Stimulated activated naive B cell treated with anti-CD40 and anti-IgM and Interleukin-4, amounts not matched to agents 10 μg/mL and 1 μg/mL and 100 μg/mL, for 72 hours (primary cell): ENCODE measurements at regions not wholly inside any gene's neighbourhood (a gene's known extent, or its start where the extent isn't known, plus 50 kb on each side); places are given as distances from the start of the nearest gene placed in this dataset.

Experiments
- ATAC-seq, 2 donors: fragments of 150-1000 bp; cut with Tn5 transposase; replicated peaks; 2 replicates each; pipeline ENCODE4 v1.10.0; 2021; ENCODE audit warnings: moderate library complexity in 1 of 2
- DNase-seq: peaks from one replicate; pipeline ENCODE4 v3.0.0; 2021
- H3K27ac Mint-ChIP-seq: one replicate; pipeline ENCODE4 v1.8.0; 2022; ENCODE audit warnings: mild to moderate bottlenecking, mixed read lengths
- H3K27me3 Mint-ChIP-seq, 2 donors: one replicate each; pipeline ENCODE4 v1.8.0; 2022; ENCODE audit warnings: mixed read lengths in 2 of 2
- H3K36me3 Mint-ChIP-seq, 2 donors: one replicate each; pipeline ENCODE4 v1.8.0; 2022; ENCODE audit warnings: mixed read lengths in 2 of 2, mild to moderate bottlenecking in 1 of 2
- H3K4me1 Mint-ChIP-seq, 2 donors: one replicate each; pipeline ENCODE4 v1.8.0; 2022; ENCODE audit warnings: mixed read lengths in 2 of 2, mild to moderate bottlenecking in 1 of 2
- H3K4me3 Mint-ChIP-seq, 2 donors: one replicate each; pipeline ENCODE4 v1.8.0; 2022; ENCODE audit warnings: mild to moderate bottlenecking in 2 of 2, mixed read lengths in 2 of 2, moderate library complexity in 1 of 2
- H3K9me3 Mint-ChIP-seq, 2 donors: one replicate each; pipeline ENCODE4 v1.8.0; 2022; ENCODE audit warnings: mixed read lengths in 2 of 2, mild to moderate bottlenecking in 1 of 2

DNA sequence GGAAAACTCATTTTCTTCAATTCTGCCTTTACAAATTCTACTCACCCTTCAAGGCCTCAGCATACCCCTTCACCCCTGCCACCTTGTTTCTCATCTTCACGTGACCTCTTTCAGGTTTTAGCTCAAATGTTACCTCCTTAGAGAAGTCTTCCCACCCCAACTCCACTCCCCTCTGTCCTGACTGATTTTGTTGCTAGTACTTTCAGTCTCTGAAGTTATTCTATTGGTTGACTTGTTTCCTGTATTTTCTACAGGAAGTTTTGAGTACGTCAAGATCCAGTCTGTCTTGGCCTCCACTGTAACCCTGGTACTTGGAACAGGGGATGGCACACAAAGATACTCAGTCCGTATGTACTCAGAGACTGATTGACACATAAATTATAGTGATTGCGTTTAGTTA, 296.1 kb downstream of the DHX35 start:
- Mint-ChIP-seq H3K4me3 (no peak overlapping the region), H3K9me3 (no peaks in the 10 kb centered on the region), H3K27ac (no peak overlapping the region), H3K4me1 (no peaks in the 10 kb centered on the region), H3K36me3 (no peaks in the 10 kb centered on the region), H3K27me3 (peaks cover 8 to 14% of the 10 kb centered on the region in 2 donors)
- no peak for DNase-seq
- no peak for ATAC-seq

DNA sequence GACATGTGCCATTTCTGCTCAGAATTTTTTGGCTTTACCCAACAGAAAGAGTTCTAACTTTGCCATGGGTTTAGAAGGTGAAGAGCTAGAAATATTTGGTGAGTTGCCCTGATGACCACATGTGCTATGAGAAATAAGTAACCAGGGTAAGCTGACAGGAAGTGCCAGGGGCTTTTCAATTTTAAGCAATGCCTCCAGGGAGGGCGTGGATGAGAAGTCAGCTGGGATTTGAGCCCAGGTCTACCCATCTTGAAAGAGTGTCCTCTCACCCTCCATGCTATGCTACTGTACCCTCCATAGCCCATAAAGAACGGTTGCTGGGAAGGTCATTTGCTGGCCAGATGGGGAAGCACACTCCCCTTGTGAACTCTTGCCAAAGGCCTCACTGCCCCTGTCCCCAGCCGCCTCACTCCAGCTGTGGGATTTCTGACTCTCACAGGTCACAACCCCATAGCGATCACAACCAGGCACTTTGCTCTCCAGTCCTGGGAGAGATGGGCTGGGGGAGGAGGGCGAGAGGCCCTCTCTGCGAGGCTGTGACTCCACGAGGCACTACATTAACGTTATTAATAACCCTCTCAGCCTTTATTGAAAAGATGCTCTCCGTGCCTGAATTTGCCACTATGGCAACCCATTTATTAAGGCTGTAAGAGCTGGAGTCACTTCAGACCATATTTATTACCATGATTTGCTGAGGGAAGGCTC, 291.1 kb downstream of the DHX35 start:
- Mint-ChIP-seq H3K4me1 (no peaks in the 10 kb centered on the region), H3K4me3 (no peak overlapping the region), H3K27ac (no peak overlapping the region), H3K27me3 (no peaks in the 10 kb centered on the region), H3K9me3 (no peaks in the 10 kb centered on the region), H3K36me3 (no peaks in the 10 kb centered on the region)
- DNase-seq (no peak), ATAC-seq (no peak)

DNA sequence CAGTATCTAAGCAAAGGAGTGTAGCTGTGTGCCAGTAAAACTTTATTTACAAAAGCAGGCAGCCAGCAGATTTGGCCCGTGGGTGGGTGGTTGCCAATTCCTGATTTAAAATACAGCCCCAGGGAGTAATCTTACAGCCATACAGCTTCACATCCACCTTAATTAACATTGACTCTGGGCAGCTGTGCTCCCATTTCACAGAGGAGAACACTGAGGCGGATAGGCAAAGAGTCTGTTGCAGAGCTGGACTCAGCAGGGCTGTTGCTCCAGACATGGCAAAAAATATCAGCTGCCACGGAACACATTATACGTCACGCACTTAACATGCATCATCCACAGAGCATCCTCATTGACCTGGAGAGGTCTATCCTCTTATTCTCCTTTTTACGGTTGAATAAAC, 289.9 kb downstream of the DHX35 start:
- no peaks in the 10 kb centered on the region for H3K9me3 Mint-ChIP-seq
- H3K4me3 Mint-ChIP-seq: no peak overlapping the region
- no peaks in the 10 kb centered on the region for H3K4me1 Mint-ChIP-seq
- ATAC-seq (no peak), DNase-seq (no peak)
- H3K36me3 Mint-ChIP-seq: no peaks in the 10 kb centered on the region
- H3K27ac Mint-ChIP-seq: no peak overlapping the region
- no peaks in the 10 kb centered on the region for H3K27me3 Mint-ChIP-seq

DNA sequence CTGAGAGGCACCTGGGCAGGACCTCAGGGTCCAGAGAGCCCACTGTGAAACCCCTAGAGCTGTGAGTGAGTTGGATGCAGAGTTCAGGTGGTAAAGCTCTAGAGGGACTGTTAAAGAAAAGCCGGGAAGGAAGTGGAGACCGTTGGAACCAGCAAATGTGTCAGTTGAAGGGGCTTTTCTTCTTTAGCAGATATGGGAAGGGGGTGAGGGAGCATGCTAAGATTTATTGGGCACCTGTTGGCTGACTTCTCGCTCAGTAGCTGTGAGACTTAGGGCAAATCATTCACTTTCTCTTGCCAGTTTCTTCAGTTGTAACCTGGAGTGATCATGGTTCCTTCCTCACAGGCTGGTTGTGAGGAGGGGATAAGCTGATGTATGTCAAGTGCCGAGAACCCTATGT, 287.7 kb downstream of the DHX35 start:
- ATAC-seq (no peak), DNase-seq (no peak)
- Mint-ChIP-seq H3K9me3 (no peaks in the 10 kb centered on the region), H3K4me3 (no peak overlapping the region), H3K27me3 (peaks cover 5 to 8% of the 10 kb centered on the region in 2 donors), H3K4me1 (no peaks in the 10 kb centered on the region), H3K27ac (no peak overlapping the region), H3K36me3 (no peaks in the 10 kb centered on the region)

DNA sequence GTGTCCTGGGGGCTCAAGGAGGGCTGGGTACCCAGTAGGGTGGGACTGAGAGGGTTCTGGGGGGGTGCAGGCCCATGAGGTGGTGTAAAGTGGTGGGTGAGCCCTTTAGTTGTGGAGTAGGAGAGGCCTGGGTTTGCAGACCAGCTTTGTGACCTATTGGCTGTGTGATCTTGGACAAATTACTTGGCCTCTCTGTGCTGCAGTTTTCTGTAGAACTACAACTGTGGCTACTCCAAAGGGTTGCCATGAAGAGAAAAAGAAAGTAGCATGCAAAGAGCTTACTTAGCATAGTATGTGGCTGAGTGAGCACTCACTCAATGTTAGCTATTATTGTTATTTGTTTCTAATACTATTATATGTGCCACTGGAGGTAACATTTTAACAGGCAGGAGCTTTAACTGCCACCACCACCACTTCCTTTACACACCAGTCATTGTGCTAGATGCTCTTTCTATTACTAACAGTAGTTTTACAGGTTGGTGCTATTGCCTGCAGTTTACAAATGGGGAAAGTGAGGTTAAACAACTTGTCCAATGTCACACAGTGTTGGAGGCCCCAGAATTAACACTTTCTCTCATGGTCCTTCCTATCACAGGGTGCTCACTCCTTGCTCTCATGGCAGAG, 286.8 kb downstream of the DHX35 start:
- no peak overlapping the region for H3K4me3 Mint-ChIP-seq
- H3K4me1 Mint-ChIP-seq: no peaks in the 10 kb centered on the region
- DNase-seq: no peak
- no peaks in the 10 kb centered on the region for H3K36me3 Mint-ChIP-seq
- ATAC-seq: no peak
- no peak overlapping the region for H3K27ac Mint-ChIP-seq
- H3K9me3 Mint-ChIP-seq: no peaks in the 10 kb centered on the region
- H3K27me3 Mint-ChIP-seq: peaks cover 5 to 11% of the 10 kb centered on the region in 2 donors

- no peaks in the 10 kb centered on the region for H3K36me3 Mint-ChIP-seq
- H3K27me3 Mint-ChIP-seq: peaks cover 5 to 11% of the 10 kb centered on the region in 2 donors
- DNase-seq (no peak), ATAC-seq (no peak)
- H3K4me3 Mint-ChIP-seq: no peak overlapping the region
- no peaks in the 10 kb centered on the region for H3K4me1 Mint-ChIP-seq
- peaks cover 2% of the 10 kb centered on the region in 2 donors for H3K9me3 Mint-ChIP-seq
- H3K27ac Mint-ChIP-seq: no peak overlapping the region
Observed at GRCh38 chr20:39248171-39248861, 286.2 kb downstream of the DHX35 start.

GRCh38 chr20:39246436-39246835, 284.3 kb downstream of the DHX35 start:
- H3K27ac Mint-ChIP-seq: no peak overlapping the region
- H3K36me3 Mint-ChIP-seq: no peaks in the 10 kb centered on the region
- no peak overlapping the region for H3K4me3 Mint-ChIP-seq
- no peaks in the 10 kb centered on the region for H3K4me1 Mint-ChIP-seq
- H3K9me3 Mint-ChIP-seq: peaks cover 3% of the 10 kb centered on the region in 2 donors
- peaks cover 5 to 11% of the 10 kb centered on the region in 2 donors for H3K27me3 Mint-ChIP-seq
- DNase-seq: no peak
- no peak for ATAC-seq

DNA sequence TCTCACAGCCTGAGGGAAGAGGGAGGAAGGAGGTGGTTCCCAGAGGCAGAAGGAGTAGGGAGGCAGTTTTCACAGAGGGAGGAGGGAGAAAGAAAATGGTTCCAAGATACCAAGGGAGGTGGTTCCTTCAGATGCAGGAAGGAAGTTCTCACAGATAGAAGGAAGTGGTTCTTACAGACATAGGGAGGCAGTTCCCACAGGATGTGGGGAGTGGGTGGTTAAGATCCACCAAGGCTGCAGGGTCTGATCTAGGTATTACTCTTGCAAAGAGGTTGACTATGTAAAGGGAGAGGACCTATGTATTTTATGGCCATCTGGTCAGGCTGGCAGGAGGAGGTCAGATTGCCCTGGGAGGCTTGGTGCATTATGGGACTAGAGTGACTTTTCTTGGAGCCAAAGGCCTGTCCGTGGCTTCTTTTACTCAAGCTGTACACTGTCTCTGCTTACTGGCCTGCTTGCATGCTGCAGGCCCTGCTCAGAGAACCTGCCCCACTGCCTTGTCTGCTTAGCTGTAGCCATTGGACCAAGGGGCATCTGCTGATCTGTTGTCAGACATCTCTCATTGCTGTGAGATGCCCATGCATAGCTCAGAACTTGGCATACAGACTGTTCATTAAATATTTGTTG, 283.7 kb downstream of the DHX35 start:
- Mint-ChIP-seq H3K27ac (no peak overlapping the region), H3K36me3 (no peaks in the 10 kb centered on the region), H3K4me1 (no peaks in the 10 kb centered on the region), H3K4me3 (no peak overlapping the region), H3K9me3 (peaks cover 3% of the 10 kb centered on the region in 2 donors), H3K27me3 (peaks cover 5 to 11% of the 10 kb centered on the region in 2 donors)
- no peak for ATAC-seq
- no peak for DNase-seq

GRCh38 chr20:39243962-39244361, 281.8 kb downstream of the DHX35 start:
- no peak for DNase-seq
- H3K9me3 Mint-ChIP-seq: peaks cover 3% of the 10 kb centered on the region in 2 donors
- H3K27ac Mint-ChIP-seq: no peak overlapping the region
- no peaks in the 10 kb centered on the region for H3K36me3 Mint-ChIP-seq
- no peak overlapping the region for H3K4me3 Mint-ChIP-seq
- H3K4me1 Mint-ChIP-seq: no peaks in the 10 kb centered on the region
- no peak for ATAC-seq
- peaks cover 5 to 11% of the 10 kb centered on the region in 2 donors for H3K27me3 Mint-ChIP-seq

DNA sequence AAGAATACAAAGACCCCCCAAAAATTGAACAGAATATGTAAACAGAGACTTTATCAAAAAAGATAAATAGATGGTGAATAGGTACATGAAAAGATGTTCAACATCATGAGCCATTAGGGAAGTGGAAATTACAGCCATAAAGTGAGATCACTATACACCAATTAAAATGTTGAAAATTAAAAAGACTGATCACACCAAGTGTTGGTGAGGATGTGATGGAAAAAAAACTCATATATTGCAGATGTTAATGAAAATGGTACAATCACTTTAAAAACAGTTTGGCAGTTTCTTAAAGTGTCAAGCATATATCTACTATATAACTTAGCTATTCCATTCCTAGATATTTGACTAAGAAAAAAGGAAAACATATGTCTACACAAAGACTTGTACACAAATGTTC, 280.5 kb downstream of the DHX35 start:
- DNase-seq (no peak), ATAC-seq (no peak)
- Mint-ChIP-seq H3K27ac (no peak overlapping the region), H3K4me3 (no peak overlapping the region), H3K9me3 (peaks cover 3% of the 10 kb centered on the region in 2 donors), H3K4me1 (no peaks in the 10 kb centered on the region), H3K36me3 (no peaks in the 10 kb centered on the region), H3K27me3 (peaks cover 5 to 11% of the 10 kb centered on the region in 2 donors)

DNA sequence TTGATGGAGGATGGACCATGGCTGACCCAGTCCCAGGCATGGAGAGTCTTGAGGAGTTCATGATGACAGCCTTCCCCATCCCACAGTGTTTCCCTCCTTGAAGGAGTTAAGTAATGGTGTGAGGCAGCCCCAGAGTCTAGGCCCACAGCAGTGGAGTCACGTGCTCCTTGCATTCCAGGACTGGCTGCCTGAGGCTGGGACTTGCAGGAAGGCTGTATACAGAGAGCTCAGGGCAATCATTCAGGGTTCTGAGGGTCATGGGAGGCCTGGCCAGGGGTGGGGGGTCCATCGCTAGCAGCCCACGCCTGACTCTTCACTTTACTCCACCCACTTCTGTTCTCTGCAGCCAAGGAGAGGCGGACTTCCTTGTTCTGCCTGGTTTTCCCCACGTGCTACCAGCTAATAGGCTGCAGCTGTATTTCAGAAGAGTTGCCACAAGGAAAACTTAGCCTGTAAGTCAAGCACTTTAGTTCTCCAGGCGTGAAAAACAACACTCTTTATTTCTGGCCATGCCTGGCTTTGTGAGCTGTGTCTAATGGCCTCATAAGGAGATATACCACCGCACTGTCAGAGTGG, 272.5 kb downstream of the DHX35 start:
- DNase-seq: no peak
- no peak for ATAC-seq

DNA sequence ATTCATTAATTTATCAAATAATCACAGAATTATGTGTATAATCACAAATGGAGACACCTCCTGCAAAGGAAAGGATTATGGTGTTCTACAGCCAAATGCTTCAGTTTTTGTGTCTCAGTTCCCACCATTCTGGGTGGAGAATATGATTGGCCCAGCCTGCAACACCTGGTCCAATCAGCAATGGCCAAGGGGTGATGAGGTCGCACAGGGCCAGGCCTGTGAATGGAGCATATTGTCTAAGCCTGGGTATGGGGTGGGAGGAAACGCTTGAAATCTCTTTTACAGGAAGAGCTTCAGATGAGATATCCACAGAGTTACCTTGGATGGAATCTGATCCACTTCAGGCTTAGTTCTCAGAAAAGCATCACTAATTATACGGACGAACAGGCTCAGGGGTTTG, 271.6 kb downstream of the DHX35 start:
- Mint-ChIP-seq H3K4me1 (no peaks in the 10 kb centered on the region), H3K36me3 (no peaks in the 10 kb centered on the region), H3K27ac (no peak overlapping the region), H3K27me3 (peaks cover 6% of the 10 kb centered on the region in 2 donors), H3K4me3 (no peak overlapping the region), H3K9me3 (peaks cover 0 to 1% of the 10 kb centered on the region in 2 donors)
- DNase-seq (no peak), ATAC-seq (no peak)

More for the DNA sequence above, 272.5 kb downstream of the DHX35 start:
- H3K27ac Mint-ChIP-seq: no peak overlapping the region
- peaks cover 6% of the 10 kb centered on the region in 2 donors for H3K27me3 Mint-ChIP-seq
- H3K4me3 Mint-ChIP-seq: no peak overlapping the region
- peaks cover 0 to 1% of the 10 kb centered on the region in 2 donors for H3K9me3 Mint-ChIP-seq
- H3K4me1 Mint-ChIP-seq: no peaks in the 10 kb centered on the region
- H3K36me3 Mint-ChIP-seq: no peaks in the 10 kb centered on the region

GRCh38 chr20:39227416-39227815, 265.3 kb downstream of the DHX35 start:
- no peaks in the 10 kb centered on the region for H3K36me3 Mint-ChIP-seq
- H3K4me3 Mint-ChIP-seq: no peak overlapping the region
- DNase-seq (no peak), ATAC-seq (no peak)
- peaks cover 6 to 10% of the 10 kb centered on the region in 2 donors for H3K27me3 Mint-ChIP-seq
- no peaks in the 10 kb centered on the region for H3K4me1 Mint-ChIP-seq
- no peaks in the 10 kb centered on the region for H3K9me3 Mint-ChIP-seq
- H3K27ac Mint-ChIP-seq: no peak overlapping the region

DNA sequence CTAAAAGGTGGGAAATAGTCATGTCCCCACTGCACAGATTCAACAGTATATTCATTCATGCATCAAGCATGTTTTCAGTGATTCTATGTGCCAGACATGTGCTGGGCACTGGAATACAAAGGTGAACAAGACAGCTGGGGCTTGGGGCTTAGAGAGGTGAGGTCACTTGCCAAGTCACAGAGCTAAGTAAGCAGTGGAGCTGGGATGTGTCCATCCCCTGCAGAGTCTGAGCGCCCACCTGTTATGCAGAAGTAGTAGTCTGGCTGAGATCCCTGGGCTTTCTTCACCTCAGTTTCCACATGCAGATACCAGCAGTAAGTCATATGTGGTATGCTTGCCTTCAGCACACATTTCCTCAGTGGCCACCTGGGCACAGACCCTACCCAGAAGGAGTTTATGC, 263.8 kb downstream of the DHX35 start:
- Mint-ChIP-seq H3K9me3 (no peaks in the 10 kb centered on the region), H3K4me1 (no peaks in the 10 kb centered on the region), H3K27ac (no peak overlapping the region), H3K27me3 (peaks cover 6 to 8% of the 10 kb centered on the region in 2 donors), H3K4me3 (no peak overlapping the region), H3K36me3 (no peaks in the 10 kb centered on the region)
- DNase-seq (no peak), ATAC-seq (no peak)
